Activated B cell treated with CpG ODN at 0.5 μM for 24 hours (primary cell): ENCODE measurements at regions not wholly inside any gene's neighbourhood (a gene's known extent, or its start where the extent isn't known, plus 50 kb on each side); places are given as distances from the start of the nearest gene placed in this dataset.
A peak's percentile ranks its signal among the peaks of the same experiment; 100 is the strongest.
"Not testable (repeated sequence)": the region's sequence is repeated elsewhere in the genome, so short reads cannot be mapped to it uniquely, and the experiment has no call there.

Source experiments
- ATAC-seq: fragments of 200-7000 bp; cut with Tn5 transposase; one replicate; pipeline ENCODE4 v1.10.0; 2021; ENCODE audit warnings: low read depth, mild to moderate bottlenecking, moderate library complexity
- CTCF ChIA-PET: fragments of 350-600 bp; sonication (Branson Sonifier 250); formaldehyde crosslinking; loops from one replicate; lab custom pipeline; 2021; ENCODE audit warnings: antibody characterized with exemption; lab: Charles Lee
- POLR2A ChIA-PET: fragments of 350-600 bp; sonication (Branson Sonifier 250); formaldehyde crosslinking; loops from one replicate; lab custom pipeline; 2021; ENCODE audit warnings: antibody characterized with exemption; lab: Charles Lee
- DNase-seq: peaks from one replicate; pipeline ENCODE4 v3.0.0; 2022
- H3K27ac Mint-ChIP-seq: one replicate; pipeline ENCODE4 v1.8.0; 2020; ENCODE audit warnings: mixed read lengths
- H3K27me3 Mint-ChIP-seq: one replicate; pipeline ENCODE4 v1.8.0; 2021; ENCODE audit warnings: mixed read lengths
- H3K36me3 Mint-ChIP-seq: one replicate; pipeline ENCODE4 v1.8.0; 2021; ENCODE audit warnings: low read depth, mixed read lengths
- H3K4me1 Mint-ChIP-seq: one replicate; pipeline ENCODE4 v1.8.0; 2021; ENCODE audit warnings: mixed read lengths
- H3K4me3 Mint-ChIP-seq: one replicate; pipeline ENCODE4 v1.8.0; 2020; ENCODE audit warnings: mild to moderate bottlenecking, mixed read lengths
- H3K9me3 Mint-ChIP-seq: one replicate; pipeline ENCODE4 v1.8.0; 2020; ENCODE audit warnings: mixed read lengths
- intact Hi-C: fragments of 100-400 bp; cut with micrococcal nuclease; formaldehyde crosslinking; loops from one replicate; pipeline ENCODE4 v1.15.1; 2024

GRCh38 chr21:5098010-5098743 lies 5423.2 kb upstream of the TPTE start:
- H3K27me3 Mint-ChIP-seq, ATAC-seq, POLR2A ChIA-PET, H3K4me3 Mint-ChIP-seq, intact Hi-C loops, CTCF ChIA-PET, H3K9me3 Mint-ChIP-seq, H3K36me3 Mint-ChIP-seq, H3K27ac Mint-ChIP-seq, H3K4me1 Mint-ChIP-seq, DNase-seq: not testable (repeated sequence)

- H3K36me3 Mint-ChIP-seq, result not testable (repeated sequence)
Measured at GRCh38 chr21:5100604-5101174, 5420.7 kb upstream of the TPTE start.

GRCh38 chr21:5101749-5102148 lies 5419.6 kb upstream of the TPTE start:
- POLR2A ChIA-PET, CTCF ChIA-PET, H3K9me3 Mint-ChIP-seq, H3K27me3 Mint-ChIP-seq, H3K36me3 Mint-ChIP-seq, intact Hi-C loops: not testable (repeated sequence)
- Mint-ChIP-seq H3K27ac (peak overlapping the region; percentile 80), H3K4me1 (peaks cover 12% of the 10 kb centered on the region), H3K4me3 (peak overlapping the region; percentile 70)
- DNase-seq (peak; percentile 61), ATAC-seq (peak; percentile 78)

More at GRCh38 chr21:5100604-5101174, 5420.7 kb upstream of the TPTE start:
- H3K4me1 Mint-ChIP-seq, result peaks cover 12% of the 10 kb centered on the region
- CTCF ChIA-PET, ATAC-seq, DNase-seq, H3K27me3 Mint-ChIP-seq, intact Hi-C loops, H3K27ac Mint-ChIP-seq, H3K4me3 Mint-ChIP-seq, H3K9me3 Mint-ChIP-seq, POLR2A ChIA-PET: not testable (repeated sequence)

- CTCF ChIA-PET, result not testable (repeated sequence)
Measured at GRCh38 chr21:5103880-5104561, 5417.4 kb upstream of the TPTE start.

GRCh38 chr21:5104562-5104928 lies 5416.8 kb upstream of the TPTE start:
- DNase-seq, CTCF ChIA-PET, H3K27ac Mint-ChIP-seq, H3K9me3 Mint-ChIP-seq, H3K4me3 Mint-ChIP-seq, intact Hi-C loops, H3K27me3 Mint-ChIP-seq, ATAC-seq, H3K36me3 Mint-ChIP-seq, POLR2A ChIA-PET: not testable (repeated sequence)
- H3K4me1 Mint-ChIP-seq, result peaks cover 15% of the 10 kb centered on the region

More at GRCh38 chr21:5103880-5104561, 5417.4 kb upstream of the TPTE start:
- POLR2A ChIA-PET, H3K27me3 Mint-ChIP-seq, H3K9me3 Mint-ChIP-seq, H3K36me3 Mint-ChIP-seq, intact Hi-C loops, DNase-seq: not testable (repeated sequence)
- Mint-ChIP-seq H3K27ac (peak overlapping the region; percentile 87), H3K4me3 (peak overlapping the region; percentile 24), H3K4me1 (peaks cover 15% of the 10 kb centered on the region)
- ATAC-seq, result peak; percentile 6

- peaks cover 15% of the 10 kb centered on the region for H3K4me1 Mint-ChIP-seq
- DNase-seq, POLR2A ChIA-PET, H3K9me3 Mint-ChIP-seq, CTCF ChIA-PET, intact Hi-C loops, H3K27ac Mint-ChIP-seq, H3K36me3 Mint-ChIP-seq, H3K27me3 Mint-ChIP-seq, H3K4me3 Mint-ChIP-seq: not testable (repeated sequence)
- peak; percentile 16 for ATAC-seq
Measured at GRCh38 chr21:5105939-5106708, 5415.3 kb upstream of the TPTE start.

GRCh38 chr21:5106767-5107464 lies 5414.5 kb upstream of the TPTE start:
- peak overlapping the region; percentile 84 for H3K27ac Mint-ChIP-seq
- peaks cover 12% of the 10 kb centered on the region for H3K4me1 Mint-ChIP-seq
- intact Hi-C loops, CTCF ChIA-PET, H3K9me3 Mint-ChIP-seq, DNase-seq, ATAC-seq, POLR2A ChIA-PET, H3K36me3 Mint-ChIP-seq, H3K27me3 Mint-ChIP-seq, H3K4me3 Mint-ChIP-seq: not testable (repeated sequence)

- H3K36me3 Mint-ChIP-seq, intact Hi-C loops, H3K27me3 Mint-ChIP-seq, POLR2A ChIA-PET, CTCF ChIA-PET, H3K4me3 Mint-ChIP-seq, H3K9me3 Mint-ChIP-seq, H3K27ac Mint-ChIP-seq, DNase-seq: not testable (repeated sequence)
- ATAC-seq, result peak; percentile 11
- H3K4me1 Mint-ChIP-seq, result peaks cover 12% of the 10 kb centered on the region
Measured at GRCh38 chr21:5107637-5108036, 5413.7 kb upstream of the TPTE start.

- H3K36me3 Mint-ChIP-seq, H3K27me3 Mint-ChIP-seq, POLR2A ChIA-PET, H3K4me1 Mint-ChIP-seq, H3K9me3 Mint-ChIP-seq, H3K4me3 Mint-ChIP-seq, intact Hi-C loops, DNase-seq, ATAC-seq, CTCF ChIA-PET, H3K27ac Mint-ChIP-seq: not testable (repeated sequence)
Measured at GRCh38 chr21:5108048-5108775, 5413.2 kb upstream of the TPTE start.

- H3K36me3 Mint-ChIP-seq, H3K27ac Mint-ChIP-seq, CTCF ChIA-PET: not testable (repeated sequence)
Measured at GRCh38 chr21:5111197-5111596, 5410.2 kb upstream of the TPTE start.

GRCh38 chr21:5113092-5113491 lies 5408.3 kb upstream of the TPTE start:
- POLR2A ChIA-PET, H3K36me3 Mint-ChIP-seq, H3K4me1 Mint-ChIP-seq, CTCF ChIA-PET, H3K4me3 Mint-ChIP-seq, H3K27me3 Mint-ChIP-seq, H3K9me3 Mint-ChIP-seq, intact Hi-C loops, ATAC-seq, H3K27ac Mint-ChIP-seq, DNase-seq: not testable (repeated sequence)

More at GRCh38 chr21:5111197-5111596, 5410.2 kb upstream of the TPTE start:
- ATAC-seq, H3K4me1 Mint-ChIP-seq, DNase-seq, H3K4me3 Mint-ChIP-seq, H3K9me3 Mint-ChIP-seq, intact Hi-C loops, POLR2A ChIA-PET, H3K27me3 Mint-ChIP-seq: not testable (repeated sequence)
